ENCODE measurements at regions not wholly inside any gene's neighbourhood (a gene's known extent, or its start where the extent isn't known, plus 50 kb on each side); places are given as distances from the start of the nearest gene placed in this dataset.

- TF ChIP-seq CBX8 (IDR thresholded peaks at IDR 0.05; ENCODE audit: borderline replicate concordance, low read depth, low read length): no peak
These were observed 957.2 kb upstream of the GHITM start (continued) for GRCh38 chr10:83182076-83182475.
